GM13977 (cell line): ENCODE measurements at regions not wholly inside any gene's neighbourhood (a gene's known extent, or its start where the extent isn't known, plus 50 kb on each side); places are given as distances from the start of the nearest gene placed in this dataset.

Experiments used
- DNase-seq: peaks from one replicate; pipeline ENCODE4 v3.0.0; 2012; ENCODE audit warnings: low spot score
- in situ Hi-C: fragments of 300-500 bp; cut with MboI; formaldehyde crosslinking; loops from one replicate; pipeline ENCODE4 v1.12.0; 2022; ENCODE audit warnings: low sequenced_read_pairs, low pct_unique_long_range_greater_than_20kb, mixed read lengths, inconsistent platforms; ENCODE audit not compliant: unreplicated experiment
- TF ChIP-seq, protein P1 (sequence below): IDR thresholded peaks from 2 replicates; pipeline ENCODE4 v1.5.1; 2012; ENCODE audit warnings: mild to moderate bottlenecking, control low read depth; ENCODE audit not compliant: insufficient read depth; ENCODE audit errors: extremely low read depth, missing control alignments

DNA sequence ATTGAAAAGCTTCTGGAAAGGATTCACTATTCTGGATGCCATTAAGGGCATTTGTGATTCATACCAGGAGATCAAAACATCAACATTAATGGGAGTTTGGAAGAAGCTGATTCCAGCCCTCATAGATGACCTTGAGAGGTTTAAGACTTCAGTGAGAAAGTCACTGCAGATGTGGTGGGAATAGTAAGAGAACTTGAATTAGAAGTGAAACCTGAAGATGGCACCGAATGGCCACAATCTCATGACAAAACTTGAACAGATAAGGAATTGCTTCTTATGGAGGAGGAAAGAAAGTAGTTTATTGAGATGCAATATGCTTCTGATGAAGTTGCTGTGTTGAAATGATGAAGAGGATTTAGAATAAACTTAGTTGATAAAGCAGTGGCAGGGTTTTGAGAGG lies 254.6 kb upstream of the SLC24A2 start:
- no peak for DNase-seq
- in situ Hi-C loops: no loop called here
- TF ChIP-seq, protein P1, sequence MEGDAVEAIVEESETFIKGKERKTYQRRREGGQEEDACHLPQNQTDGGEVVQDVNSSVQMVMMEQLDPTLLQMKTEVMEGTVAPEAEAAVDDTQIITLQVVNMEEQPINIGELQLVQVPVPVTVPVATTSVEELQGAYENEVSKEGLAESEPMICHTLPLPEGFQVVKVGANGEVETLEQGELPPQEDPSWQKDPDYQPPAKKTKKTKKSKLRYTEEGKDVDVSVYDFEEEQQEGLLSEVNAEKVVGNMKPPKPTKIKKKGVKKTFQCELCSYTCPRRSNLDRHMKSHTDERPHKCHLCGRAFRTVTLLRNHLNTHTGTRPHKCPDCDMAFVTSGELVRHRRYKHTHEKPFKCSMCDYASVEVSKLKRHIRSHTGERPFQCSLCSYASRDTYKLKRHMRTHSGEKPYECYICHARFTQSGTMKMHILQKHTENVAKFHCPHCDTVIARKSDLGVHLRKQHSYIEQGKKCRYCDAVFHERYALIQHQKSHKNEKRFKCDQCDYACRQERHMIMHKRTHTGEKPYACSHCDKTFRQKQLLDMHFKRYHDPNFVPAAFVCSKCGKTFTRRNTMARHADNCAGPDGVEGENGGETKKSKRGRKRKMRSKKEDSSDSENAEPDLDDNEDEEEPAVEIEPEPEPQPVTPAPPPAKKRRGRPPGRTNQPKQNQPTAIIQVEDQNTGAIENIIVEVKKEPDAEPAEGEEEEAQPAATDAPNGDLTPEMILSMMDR: peak; percentile 14

DNA sequence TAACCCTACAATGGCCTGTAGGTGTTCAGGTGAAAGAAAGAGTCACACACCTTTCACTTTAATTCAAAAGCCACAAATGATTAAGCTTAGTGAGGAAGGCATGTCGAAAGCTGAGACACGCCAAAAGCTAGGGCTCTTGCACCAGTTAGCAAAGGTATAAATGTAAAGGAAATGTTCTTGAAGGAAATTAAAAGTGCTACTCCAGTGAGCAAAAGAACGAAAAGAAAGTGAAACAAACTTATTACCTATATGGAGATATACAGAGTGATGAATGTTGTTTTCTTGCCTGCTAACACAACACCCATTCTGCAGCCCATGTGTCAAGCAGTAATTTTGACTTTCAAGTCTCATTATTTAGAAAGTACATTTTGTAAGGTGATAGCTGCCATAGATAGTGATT lies 254.2 kb upstream of the SLC24A2 start:
- TF ChIP-seq, protein P1: no peak
- DNase-seq: no peak
- in situ Hi-C loops: no loop called here

DNA sequence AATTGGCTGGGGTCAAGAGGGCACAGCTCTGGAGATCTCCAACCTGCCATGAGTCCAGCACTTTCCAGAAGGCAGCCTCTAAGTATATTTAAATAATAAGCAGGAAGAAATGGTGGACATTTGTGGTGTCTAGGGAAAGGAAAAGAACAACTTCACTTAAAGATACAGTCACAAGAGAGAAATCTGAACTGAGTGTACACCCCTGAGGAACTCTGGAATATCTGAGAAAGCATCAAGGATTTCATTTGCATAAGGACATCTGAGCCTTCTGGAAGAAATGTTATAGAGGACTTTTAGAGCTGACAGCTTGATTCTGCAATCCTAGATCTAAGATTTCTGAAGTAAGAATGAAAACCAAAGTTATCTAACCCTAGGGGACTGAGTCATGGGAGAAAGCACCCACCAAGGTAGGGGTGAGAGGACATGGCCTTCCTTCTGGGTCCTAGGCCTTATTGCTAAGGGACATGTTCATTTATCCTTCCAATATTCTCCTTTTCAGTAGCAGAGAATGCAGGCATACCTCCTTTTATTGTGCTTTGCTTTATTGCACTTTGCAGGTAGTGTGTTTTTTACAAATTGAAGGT lies 253.4 kb upstream of the SLC24A2 start:
- in situ Hi-C loops: no loop called here
- DNase-seq: no peak
- TF ChIP-seq, protein P1: no peak

DNA sequence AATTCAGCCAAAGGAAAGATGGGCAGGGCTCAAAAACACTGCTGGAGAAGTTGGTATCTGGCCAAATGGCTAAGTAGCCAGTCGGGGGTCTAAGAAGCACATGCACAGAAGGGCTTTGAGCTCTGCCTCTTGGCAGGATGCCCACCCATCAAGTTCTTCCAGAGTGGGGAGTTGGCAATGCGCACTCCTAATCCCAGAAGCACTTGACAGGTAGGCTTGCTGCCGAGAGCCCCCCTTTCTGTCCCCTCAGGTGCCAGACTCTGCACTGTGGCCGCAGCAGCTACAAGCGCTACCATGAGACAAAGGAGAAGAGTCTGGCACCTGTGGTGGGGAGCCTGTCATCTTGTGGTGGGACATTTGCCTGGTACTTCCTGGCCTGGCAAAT lies 252.9 kb upstream of the SLC24A2 start:
- TF ChIP-seq, protein P1: no peak
- no peak for DNase-seq

DNA sequence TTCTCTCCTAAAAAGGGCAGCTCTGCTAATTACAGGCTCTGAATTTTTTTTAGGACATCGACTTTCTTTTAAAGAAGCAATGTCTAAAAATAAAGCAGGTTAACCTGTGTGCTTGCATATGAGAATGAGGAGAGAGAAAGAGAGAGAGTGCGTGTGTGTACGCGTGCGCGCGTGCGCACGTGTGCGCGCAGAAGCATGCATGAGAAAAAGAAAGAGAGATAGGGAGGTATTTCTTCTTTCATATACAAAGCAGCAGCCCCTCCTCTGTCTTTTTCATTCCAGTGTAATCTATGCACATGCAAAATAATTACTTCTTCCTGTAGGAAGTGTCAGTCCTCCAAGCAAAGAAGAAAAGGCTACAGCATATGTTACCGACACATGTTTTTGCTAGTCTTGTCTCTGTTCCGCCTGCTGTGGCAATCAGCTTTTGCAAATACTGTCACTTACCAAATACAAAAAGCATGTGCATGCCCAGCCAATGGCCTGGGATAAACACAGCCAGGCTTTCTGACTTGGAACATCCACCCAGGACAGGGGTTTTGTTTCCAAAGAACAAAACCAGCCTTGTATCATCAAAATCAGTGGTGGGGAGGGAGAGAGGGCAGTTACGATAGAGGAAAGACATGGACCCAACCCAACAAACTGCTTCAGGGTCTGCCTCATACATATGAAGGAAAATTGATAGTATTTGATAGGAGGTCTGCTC lies 252.3 kb upstream of the SLC24A2 start:
- in situ Hi-C loops: no loop called here
- TF ChIP-seq, protein P1: no peak
- no peak for DNase-seq

More for the DNA sequence above, 252.9 kb upstream of the SLC24A2 start:
- in situ Hi-C loops: no loop called here

DNA sequence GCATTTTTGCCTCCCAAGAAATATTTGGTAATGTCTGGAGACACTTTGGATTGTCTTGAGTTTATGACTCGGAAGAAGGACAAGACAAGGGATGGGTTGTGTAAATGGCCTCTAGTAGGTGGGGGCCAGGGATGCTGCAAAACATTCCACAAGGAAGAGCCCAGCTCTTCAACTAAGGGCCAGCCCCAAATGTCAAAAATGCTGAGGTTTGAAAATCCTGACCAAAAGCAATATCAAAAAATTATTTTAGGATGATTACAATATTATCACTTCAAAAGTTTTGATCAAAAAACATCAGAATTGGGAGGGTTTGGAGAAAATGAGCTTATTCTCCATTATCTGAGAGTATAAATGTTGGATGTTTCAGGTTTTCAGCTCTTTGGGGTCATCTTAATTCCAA lies 248.9 kb upstream of the SLC24A2 start:
- no peak for DNase-seq
- TF ChIP-seq, protein P1: no peak
- in situ Hi-C loops: no loop called here
